Limb (tissue), 2 donors: ENCODE measurements at regions not wholly inside any gene's neighbourhood (a gene's known extent, or its start where the extent isn't known, plus 50 kb on each side); places are given as distances from the start of the nearest gene placed in this dataset.

Experiments used
- DNase-seq, 2 donors: peaks; one replicate each; pipeline ENCODE4 v3.0.0-alpha.2; 2016; ENCODE audit errors: extremely low spot score in 2 of 2

DNA sequence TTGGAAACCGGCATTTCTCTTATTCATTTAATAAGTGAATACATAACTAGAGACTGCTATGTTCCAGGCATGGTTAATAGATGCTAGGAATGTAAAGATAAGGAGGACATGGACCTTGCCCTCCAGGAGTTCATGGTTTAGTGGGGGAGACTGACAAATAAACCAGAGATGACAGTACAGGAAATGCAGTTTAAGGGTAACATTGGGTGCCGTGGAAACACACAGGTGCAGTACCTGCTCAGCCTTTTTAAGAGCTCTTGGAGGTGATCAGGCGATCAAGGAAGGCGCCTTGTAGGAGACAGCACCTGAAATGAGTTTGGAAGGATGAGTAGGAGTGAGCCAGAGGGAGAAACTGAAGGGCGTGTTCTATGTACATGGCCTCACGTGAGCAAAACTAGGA lies 145.8 kb downstream of the AASDH start:
- no peak for DNase-seq

DNA sequence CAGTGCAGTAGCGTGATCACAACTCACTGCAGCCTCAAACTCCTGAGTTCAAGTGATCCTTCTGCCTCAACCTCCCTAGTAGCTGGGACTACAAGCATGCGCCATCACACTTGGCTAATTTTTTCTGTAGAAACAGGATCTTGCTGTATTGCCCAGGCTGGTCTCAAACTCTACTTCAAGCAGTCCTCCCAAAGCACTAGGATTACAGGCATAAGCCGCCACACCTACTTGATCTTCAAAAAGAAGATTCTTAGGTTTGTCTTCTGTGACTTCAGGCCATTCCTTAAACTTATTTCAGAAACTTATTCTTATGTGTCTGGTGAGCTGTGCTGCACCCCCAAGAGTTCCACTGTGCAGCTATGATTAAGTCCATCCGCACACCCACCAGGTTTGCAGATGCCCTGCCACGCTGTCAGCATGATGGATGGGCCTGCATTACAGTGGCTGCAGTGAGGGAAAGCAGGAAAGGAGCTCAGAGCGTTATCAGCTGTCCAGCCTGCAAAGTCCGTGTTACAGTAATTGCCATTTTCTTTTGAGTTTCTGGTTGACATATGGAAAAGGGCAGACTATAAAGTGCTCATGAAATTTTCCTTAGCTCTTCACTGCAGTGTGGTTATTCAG lies 146.6 kb downstream of the AASDH start:
- DNase-seq = no peak

DNA sequence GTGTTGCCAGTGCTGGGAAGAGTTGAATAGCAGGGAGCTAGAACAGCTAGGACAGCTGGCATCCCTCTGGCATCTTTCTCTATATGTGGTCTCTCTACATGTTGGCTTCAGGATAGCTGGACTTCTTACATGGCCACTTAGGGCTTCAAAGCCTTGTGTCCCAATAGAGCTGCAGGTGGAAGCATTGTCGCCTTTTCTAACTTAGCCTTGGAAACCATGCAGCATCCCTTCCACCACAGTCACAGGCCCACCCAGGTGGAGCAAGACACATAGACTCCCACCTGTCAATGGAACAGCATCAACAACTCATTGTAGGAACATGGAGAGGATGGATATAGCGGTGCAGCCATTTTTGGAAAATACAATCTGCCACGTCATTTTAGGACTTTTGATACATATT lies 149.0 kb downstream of the AASDH start:
- no peak for DNase-seq

DNA sequence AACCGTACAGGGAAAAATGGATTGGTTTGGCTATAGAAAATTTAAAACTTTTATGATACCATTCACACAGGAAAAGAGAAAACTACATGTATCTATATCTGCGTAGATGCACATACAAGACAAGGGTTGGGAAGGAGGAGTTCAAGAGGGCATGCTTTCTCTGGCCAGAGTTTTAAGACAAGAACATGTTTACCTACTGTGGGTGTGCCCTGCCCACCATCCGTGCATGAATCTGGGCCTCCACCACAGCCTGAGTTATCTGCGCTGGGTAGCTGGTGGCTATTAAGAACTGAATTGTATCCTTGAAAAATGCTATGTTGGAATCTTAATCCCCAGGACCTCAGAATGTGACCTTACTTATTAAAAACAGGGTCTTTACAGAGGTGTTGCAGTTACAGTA lies 151.6 kb downstream of the AASDH start:
- DNase-seq = no peak

DNA sequence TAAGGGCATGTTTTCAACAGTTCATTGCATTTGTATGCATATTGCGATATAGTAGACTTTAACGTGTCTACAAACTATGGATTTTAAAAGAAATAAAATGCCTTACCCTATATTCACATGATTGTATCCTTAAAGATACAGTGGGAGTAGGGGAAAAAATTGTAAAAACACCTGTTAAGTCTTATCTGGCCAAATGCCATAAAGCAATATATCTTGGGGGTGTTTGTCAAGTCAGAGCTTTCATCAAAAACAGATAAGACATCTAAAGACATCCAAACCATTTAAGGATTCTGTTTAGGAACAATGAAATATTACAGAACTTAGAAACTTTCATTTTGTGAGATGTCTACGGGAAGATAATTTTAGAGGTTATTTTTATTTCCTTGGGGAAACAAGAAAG lies 152.3 kb downstream of the AASDH start:
- no peak for DNase-seq

DNA sequence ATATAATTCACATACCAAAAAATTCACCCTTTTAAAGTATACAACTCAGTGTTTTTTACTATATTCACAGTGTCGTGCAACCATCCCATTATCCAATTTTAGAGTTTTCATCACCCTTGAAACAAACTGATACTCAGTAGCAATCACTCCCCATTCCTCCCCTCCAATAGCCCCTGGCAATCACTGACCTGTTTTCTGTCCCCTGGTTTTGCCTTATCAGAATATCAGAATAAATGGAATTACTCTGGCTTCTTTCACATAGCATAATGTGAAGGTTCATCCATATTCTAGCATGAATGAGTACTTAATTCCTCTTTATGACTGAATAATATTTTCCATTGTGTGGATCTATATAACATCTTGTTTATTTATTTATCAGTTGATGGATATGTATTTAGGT lies 153.2 kb downstream of the AASDH start:
- no peak for DNase-seq

DNA sequence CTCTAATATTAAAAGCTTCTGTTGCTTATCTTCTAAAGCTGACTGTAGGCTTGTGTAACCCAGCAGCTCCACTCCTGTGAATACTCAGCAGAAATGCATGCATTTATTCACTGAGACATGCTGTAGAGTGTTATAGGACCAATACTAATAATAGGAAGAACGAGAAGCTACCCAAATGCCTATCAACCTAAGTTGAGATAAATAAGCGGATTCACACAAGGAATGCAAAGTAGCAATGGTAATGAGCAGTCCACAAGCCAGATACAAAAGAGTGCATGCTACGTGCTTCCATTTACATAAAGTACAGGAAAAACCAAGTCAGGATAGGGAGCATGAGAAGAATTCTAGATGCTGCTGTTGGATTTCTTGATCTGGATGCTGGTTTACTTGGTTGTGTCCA lies 155.9 kb downstream of the AASDH start:
- no peak for DNase-seq

DNA sequence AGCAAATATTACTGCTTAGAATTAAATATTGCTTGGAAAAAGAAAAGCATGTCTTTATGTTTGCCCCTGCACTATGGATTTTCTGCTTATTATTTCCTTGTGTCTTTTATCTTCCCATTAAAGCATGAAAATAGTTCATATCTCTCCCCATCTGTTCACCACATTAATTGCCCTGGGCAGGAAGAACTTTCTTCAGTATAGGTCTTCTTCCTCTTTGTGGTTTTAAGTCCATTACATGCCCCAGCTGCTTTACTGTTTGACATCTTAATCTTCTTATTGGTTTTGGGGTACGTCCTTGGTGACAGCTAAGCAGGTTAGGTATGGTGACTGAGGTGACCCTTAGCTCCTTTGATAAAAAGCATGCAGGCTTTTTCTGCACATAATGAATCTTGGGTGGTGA lies 157.3 kb downstream of the AASDH start:
- no peak for DNase-seq

DNA sequence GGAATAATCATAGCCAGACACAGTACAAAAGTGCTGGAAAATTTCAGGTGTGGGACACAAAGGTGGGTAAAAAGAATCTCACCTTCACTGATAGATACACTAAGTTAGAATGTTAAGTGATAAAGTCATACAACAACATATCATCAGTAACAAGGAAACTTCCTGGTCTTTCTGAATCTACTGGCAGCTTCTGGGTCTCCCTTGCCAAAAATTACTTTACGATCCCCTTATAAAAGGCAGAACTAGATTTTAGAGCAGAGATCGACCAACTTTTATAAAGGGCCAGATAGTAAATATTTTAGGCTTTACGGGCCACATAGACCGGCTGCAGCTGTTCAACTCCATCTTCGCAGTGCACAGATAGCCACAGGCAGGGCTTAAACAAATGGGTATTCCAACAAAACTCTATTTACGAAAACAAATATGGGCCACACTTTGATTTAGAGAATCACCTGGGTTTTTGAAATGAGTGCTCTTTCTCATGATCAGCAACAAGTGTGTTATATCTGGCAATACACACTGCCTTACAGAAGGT lies 159.9 kb downstream of the AASDH start:
- no peak for DNase-seq

DNA sequence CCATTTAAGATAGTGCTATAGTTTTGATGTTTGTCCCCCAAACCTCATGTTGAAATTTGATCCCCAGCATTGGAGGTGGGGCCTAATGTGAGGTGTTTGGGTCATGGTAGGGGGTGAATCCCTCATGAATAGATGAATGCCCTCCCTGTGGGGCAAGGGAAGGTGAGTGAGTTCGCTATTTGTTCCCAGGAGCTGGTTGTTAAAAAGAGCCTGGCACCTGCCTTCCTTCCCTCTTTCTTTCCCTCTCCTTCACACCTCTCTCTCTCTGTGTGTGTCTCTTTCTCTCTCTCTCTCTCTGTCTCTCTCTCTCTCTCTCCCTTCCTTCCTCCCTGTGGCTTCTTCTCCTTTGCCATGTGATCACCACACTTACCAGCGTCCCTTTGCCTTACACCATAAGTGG lies 160.7 kb downstream of the AASDH start:
- no peak for DNase-seq

DNA sequence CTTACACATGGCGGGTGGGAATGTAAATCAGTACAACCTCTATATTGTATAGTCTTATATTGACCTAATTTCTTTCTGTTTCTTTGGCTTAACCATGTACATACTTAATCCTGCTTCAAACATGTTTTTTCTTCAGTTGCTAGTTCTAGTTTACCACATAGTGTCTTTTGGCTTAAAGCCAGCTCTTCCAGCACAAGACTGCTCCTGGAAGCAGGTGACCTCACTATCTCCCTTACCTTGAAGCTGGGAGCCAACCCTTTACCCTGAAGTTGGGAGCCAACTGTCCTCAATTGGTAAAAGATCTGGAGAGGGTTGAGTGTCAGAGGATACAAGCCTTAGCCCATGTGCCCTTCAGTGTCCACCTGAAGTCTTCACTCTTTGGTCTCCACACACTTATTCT lies 162.7 kb downstream of the AASDH start:
- DNase-seq = no peak

DNA sequence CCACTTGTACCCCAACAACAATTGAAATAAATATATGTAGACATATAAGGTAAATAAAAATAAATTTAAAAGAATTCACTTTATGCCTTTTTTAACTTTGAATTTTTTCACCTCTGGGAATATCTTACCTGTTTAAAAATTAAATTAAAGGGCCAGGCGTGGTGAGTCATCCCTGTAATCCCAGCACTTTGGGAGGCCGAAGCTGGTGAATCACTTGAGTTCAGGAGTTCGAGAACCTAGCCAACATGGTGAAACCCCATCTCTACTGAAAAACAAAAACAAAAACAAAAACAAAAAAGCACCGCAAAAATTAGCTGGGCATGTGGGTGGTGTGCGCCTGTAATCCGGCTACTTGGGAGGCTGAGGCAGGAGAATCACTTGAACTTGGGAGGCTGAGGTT lies 164.8 kb downstream of the AASDH start:
- no peak for DNase-seq

DNA sequence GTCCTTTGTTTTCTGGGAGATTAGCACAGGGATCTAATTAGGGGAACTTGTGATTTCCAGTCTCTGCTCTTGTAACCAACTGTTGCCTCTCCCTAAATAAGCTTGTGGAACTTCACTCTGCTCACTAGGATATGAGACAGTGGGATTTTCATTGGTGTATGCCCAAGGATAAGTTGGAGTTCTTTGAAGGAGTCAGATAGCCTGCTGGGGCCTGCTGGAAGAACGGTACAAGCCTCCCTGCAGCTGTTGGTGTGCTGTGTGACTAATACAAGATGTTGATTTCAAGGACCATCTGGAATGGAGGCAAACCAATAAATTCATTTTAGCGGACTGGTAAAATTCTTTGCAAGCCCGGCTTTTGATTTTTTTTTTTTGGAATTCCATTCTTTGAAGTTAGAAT lies 167.0 kb downstream of the AASDH start:
- peak; percentile 32 to 66 for DNase-seq

DNA sequence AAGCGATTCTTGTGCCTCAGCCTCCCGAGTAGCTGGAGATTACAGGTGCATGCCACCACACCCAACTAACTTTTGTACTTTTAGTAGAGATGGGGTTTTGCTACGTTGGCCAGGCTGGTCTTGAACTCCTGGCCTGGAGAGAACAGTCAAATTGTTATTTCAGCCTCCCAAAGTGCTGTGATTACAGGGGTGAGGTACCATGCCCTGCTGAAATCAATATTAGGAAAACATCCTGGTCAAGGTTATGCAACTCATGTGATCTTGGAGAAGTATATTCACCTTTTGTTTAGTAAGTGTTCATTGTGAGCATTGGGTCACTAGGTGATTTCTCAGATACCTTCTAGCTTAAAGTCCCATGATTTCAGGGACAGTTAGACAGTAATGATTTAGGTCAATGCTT lies 167.8 kb downstream of the AASDH start:
- no peak for DNase-seq

DNA sequence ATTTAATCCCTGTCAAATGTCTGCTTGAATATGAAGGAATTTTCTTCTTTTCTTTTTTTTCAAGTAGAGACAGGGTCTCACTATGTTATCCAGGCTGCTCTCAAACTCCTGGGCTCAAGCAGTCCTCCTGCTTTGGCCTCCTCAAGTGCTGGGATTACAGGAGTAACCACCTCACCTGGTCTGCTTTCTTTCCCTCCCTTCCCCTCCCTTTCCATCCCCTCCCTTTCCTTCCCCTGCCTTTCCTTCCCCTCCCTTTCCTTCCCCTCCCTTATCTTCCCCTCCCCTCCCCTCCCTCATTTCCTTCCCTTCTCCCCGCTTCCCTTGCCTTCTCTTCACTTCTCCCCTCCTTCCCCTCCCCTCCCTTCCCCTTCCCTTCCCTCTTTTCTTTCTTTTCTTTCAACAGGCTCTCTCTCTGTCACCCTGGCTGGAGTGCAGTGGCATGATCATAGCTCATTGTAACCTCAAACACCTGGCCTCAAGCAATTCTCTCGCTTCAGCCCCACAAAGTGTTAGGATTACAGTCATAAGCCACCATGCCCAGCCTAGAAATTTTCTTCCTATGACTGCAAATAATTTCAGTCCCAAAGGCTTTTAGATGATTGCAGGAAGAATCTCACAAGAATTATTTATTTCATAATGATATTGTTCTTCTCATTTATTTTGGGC lies 168.9 kb downstream of the AASDH start:
- DNase-seq = no peak

DNA sequence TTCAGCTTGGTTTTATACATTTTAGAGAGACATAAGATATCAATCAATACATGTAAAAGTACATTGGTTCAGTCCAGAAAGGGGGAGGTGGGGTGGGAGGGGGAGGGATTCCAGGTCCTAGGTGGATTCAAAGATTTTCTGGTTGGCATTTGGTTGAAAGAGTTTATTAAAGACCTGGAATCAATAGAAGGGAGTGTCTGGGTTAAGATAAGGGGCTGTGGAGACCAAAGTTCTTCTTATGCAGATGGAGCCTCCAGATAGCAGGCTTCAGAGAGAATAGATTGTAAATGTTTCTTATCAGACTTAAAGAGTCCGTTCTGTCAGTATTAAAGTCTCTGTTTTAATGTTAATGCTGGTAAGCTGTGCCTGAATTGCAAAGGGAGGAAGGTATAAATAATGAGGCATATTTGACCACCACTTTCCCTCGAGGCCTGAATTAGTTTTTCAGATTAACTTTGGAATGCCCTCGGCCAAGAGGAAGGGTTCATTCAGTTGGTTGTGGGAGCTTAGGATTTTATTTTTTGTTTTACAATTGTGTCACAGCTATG lies 169.9 kb downstream of the AASDH start:
- no peak for DNase-seq

DNA sequence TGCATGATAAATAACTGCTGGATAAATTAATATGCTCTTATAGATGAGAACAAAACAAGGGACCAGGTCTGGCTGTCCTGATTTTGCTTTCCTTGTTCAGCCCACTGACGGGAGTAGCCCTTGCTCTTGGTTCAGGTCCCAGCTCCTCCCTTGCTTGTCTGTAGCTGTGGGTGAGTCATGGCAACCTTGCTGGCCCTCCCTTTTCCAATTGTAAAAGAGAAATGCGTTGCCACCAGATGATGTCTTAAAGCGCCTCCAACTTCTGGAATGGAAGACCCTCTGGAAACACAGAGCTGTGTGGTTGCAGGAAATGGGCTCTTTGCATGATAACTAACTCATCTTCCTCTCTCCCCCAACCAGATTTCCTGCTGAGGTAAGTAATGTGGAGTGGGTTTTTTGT lies 171.4 kb downstream of the AASDH start:
- DNase-seq = peak in 1 of 2 donors; percentile 13

DNA sequence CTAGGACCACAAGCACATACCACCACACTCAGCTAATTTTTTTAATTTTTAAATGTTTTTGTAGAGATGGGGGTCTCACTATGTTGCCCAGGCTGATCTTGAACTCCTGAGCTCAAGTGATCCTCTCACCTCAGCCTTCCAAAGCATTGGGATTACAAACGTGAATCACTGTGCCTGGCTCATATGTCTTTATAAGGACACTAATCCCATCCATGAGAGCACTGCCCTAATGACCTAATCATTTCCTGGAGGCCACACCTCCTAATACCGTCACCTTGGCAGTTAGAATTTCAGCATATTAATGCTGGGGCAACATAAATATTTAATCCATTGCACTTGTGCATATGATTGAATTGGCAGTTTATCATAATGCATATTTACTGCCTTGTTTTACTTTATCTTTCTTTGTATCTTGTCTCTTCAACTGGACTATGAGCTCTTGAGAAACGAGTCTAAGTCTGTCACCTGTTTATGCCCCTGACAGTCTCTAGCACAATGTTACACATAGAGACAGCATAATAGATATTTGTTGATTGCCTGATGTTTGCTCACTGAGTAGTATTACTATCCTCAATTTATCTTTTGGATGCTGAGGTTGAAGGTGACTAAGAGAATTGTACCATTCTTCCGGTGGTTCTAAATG lies 172.0 kb downstream of the AASDH start:
- no peak for DNase-seq

DNA sequence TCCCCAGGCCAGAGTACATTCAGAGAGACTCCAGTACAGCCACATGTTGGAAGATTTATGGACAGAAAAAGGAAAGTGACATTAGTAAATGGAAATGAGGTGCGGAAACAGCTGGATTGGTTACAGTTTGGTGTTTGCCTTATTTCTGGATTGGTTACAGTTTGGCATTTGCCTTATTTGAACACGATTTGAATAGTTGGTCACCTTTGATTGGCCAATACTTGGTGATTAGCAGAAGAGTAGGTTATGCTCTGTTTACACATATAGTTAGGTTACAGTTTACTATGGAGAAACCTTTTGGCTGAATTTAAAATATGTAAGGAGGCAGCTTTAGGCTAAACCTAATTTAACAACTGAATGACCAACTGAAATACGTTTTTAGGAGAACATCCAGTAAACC lies 173.7 kb downstream of the AASDH start:
- no peak for DNase-seq

DNA sequence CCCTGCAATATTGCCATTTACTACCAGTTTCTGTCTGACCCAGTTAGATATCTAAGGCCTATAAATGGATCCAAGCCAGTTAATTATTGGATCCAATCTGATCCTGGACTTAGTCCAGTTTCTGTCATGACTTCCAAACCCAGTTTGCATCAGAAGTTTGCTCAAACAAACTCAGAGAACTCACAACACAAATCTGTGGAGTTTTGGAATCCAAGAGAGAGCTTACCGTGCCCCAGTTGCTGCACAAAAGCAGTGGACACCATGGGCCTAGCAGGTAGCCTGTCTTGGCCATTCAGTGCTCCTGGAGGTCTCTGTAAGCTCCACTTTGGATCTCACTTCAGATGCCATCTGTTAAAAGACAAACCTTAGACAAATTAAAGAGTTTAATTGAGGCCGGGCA lies 174.5 kb downstream of the AASDH start:
- no peak for DNase-seq

DNA sequence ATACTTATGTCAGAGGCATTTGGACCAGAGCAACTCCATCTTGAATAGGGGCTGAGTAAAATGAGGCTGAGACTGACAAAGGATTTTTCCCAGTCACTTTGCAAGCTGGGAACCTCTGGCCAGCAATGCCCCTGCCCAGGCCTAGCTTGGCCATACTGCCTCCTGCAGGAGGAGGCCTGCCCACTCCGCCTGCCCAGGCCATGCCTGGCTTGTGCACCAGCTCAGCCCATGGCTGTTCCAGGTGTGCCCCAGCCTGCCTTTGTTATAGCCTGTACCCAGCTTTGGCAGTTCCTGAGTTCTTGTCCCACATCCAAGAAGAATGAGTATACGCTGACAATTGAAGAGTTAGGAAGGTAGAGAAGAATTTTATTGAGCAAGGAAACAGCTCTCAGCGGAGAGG lies 176.1 kb downstream of the AASDH start:
- DNase-seq = no peak

DNA sequence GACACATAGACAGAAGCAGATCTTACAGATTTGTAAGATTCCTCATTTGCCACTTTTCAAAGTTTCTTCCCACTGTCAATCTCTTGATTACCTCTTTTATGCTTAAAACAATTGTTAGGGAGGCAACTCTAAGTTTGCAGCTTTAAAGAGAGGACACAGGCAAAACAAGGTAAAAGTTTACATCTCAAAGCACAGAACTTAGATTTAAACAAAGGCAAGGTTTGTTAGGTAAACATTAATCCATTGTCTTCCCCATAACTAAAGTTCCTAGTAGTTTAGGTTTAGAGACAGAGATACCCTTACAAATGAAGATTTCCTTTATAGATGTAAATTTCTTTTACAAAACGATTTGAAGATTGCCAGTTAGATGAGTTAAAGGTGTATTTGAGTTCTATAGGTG lies 176.9 kb downstream of the AASDH start:
- DNase-seq = no peak

DNA sequence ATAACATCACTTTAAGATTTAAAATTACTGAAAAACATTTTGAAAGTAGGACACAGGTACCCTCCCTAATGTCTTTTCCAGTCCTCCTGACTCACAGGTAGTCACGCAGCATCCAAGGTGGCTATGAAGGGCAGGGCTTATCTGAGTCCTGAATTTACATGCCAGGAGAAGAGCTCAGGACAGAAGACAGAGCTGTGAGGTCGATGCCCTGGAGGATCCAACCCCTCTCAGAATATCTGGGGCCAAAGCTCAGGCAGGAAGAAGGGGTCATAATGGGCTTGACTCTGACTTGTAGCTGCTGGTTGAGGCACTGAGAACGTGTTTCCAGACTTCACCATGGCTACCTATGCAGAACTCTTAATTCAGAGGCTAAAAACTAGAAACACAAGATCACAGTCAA lies 177.5 kb downstream of the AASDH start:
- DNase-seq = no peak
